ENCODE measurements at regions not wholly inside any gene's neighbourhood (a gene's known extent, or its start where the extent isn't known, plus 50 kb on each side); places are given as distances from the start of the nearest gene placed in this dataset.

GRCh38 chr6:140043357-140043756 lies 668.9 kb upstream of the CITED2 start:
- H2AFZ ChIP-seq (ENCODE audit: low read length): no peak overlapping the region
- H3K9ac ChIP-seq (ENCODE audit: low read length): no peak overlapping the region
- no peaks in the 10 kb centered on the region for H3K36me3 ChIP-seq (ENCODE audit: insufficient read depth, low read length)
- no peaks in the 10 kb centered on the region for H3K9me2 ChIP-seq (replicated peaks; ENCODE audit: insufficient read depth, low read length)
- no peak overlapping the region for H3K4me3 ChIP-seq (ENCODE audit: low read length)
- H3K79me2 ChIP-seq (ENCODE audit: low read length): no peaks in the 10 kb centered on the region
- H3K9me3 ChIP-seq (ENCODE audit: low read length): no peaks in the 10 kb centered on the region
- DNase-seq: no peak
- no peak overlapping the region for H3K4me2 ChIP-seq (ENCODE audit: low read depth, low read length, poor library complexity, severe bottlenecking)
- H3K27ac ChIP-seq (ENCODE audit: low read length): no peak overlapping the region
- peaks cover 9% of the 10 kb centered on the region; the same call in 1 of the 2 replicates for H3K4me1 ChIP-seq (ENCODE audit: low read length)
- H3K27me3 ChIP-seq (ENCODE audit: low read length): no peaks in the 10 kb centered on the region
- H4K20me1 ChIP-seq (ENCODE audit: insufficient read depth, low read depth, low read length): no peaks in the 10 kb centered on the region

GRCh38 chr6:140041571-140042332 lies 667.3 kb upstream of the CITED2 start:
- H3K27me3 ChIP-seq (ENCODE audit: low read length): no peaks in the 10 kb centered on the region
- no peak overlapping the region for H3K9ac ChIP-seq (ENCODE audit: low read length)
- no peaks in the 10 kb centered on the region for H4K20me1 ChIP-seq (ENCODE audit: insufficient read depth, low read depth, low read length)

GRCh38 chr6:140041056-140041455 lies 666.6 kb upstream of the CITED2 start:
- H4K20me1 ChIP-seq (ENCODE audit: insufficient read depth, low read depth, low read length): no peaks in the 10 kb centered on the region
- H3K9ac ChIP-seq (ENCODE audit: low read length): no peak overlapping the region
- H3K4me1 ChIP-seq (ENCODE audit: low read length): peaks cover 9% of the 10 kb centered on the region; the same call in 1 of the 2 replicates
- no peak overlapping the region for H3K4me3 ChIP-seq (ENCODE audit: low read length)
- no peaks in the 10 kb centered on the region for H3K36me3 ChIP-seq (ENCODE audit: insufficient read depth, low read length)
- H2AFZ ChIP-seq (ENCODE audit: low read length): no peak overlapping the region
- H3K79me2 ChIP-seq (ENCODE audit: low read length): no peaks in the 10 kb centered on the region
- no peak for DNase-seq
- H3K4me2 ChIP-seq (ENCODE audit: low read depth, low read length, poor library complexity, severe bottlenecking): no peak overlapping the region
- H3K9me2 ChIP-seq (replicated peaks; ENCODE audit: insufficient read depth, low read length): no peaks in the 10 kb centered on the region
- H3K27me3 ChIP-seq (ENCODE audit: low read length): no peaks in the 10 kb centered on the region
- H3K27ac ChIP-seq (ENCODE audit: low read length): no peak overlapping the region
- no peaks in the 10 kb centered on the region for H3K9me3 ChIP-seq (ENCODE audit: low read length)

More at GRCh38 chr6:140041571-140042332, 667.3 kb upstream of the CITED2 start:
- DNase-seq: no peak
- Histone ChIP-seq H2AFZ (ENCODE audit: low read length) (no peak overlapping the region), H3K4me1 (ENCODE audit: low read length) (peaks cover 9% of the 10 kb centered on the region; the same call in 1 of the 2 replicates), H3K9me2 (replicated peaks; ENCODE audit: insufficient read depth, low read length) (no peaks in the 10 kb centered on the region), H3K27ac (ENCODE audit: low read length) (no peak overlapping the region), H3K4me3 (ENCODE audit: low read length) (no peak overlapping the region), H3K9me3 (ENCODE audit: low read length) (no peaks in the 10 kb centered on the region), H3K79me2 (ENCODE audit: low read length) (no peaks in the 10 kb centered on the region), H3K4me2 (ENCODE audit: low read depth, low read length, poor library complexity, severe bottlenecking) (no peak overlapping the region), H3K36me3 (ENCODE audit: insufficient read depth, low read length) (no peaks in the 10 kb centered on the region)

GRCh38 chr6:140040396-140040795 lies 665.9 kb upstream of the CITED2 start:
- H3K79me2 ChIP-seq (ENCODE audit: low read length): no peaks in the 10 kb centered on the region
- H3K27me3 ChIP-seq (ENCODE audit: low read length): no peaks in the 10 kb centered on the region
- no peaks in the 10 kb centered on the region for H3K36me3 ChIP-seq (ENCODE audit: insufficient read depth, low read length)
- no peaks in the 10 kb centered on the region for H3K9me3 ChIP-seq (ENCODE audit: low read length)
- H3K9me2 ChIP-seq (replicated peaks; ENCODE audit: insufficient read depth, low read length): no peaks in the 10 kb centered on the region
- no peak overlapping the region for H3K27ac ChIP-seq (ENCODE audit: low read length)
- no peak overlapping the region for H3K4me2 ChIP-seq (ENCODE audit: low read depth, low read length, poor library complexity, severe bottlenecking)
- H2AFZ ChIP-seq (ENCODE audit: low read length): no peak overlapping the region
- no peaks in the 10 kb centered on the region for H4K20me1 ChIP-seq (ENCODE audit: insufficient read depth, low read depth, low read length)
- no peak overlapping the region for H3K9ac ChIP-seq (ENCODE audit: low read length)
- no peak for DNase-seq
- no peak overlapping the region for H3K4me3 ChIP-seq (ENCODE audit: low read length)
- peaks cover 9% of the 10 kb centered on the region; the same call in 1 of the 2 replicates for H3K4me1 ChIP-seq (ENCODE audit: low read length)

- Histone ChIP-seq H3K9me3 (ENCODE audit: low read length) (no peaks in the 10 kb centered on the region), H3K4me3 (ENCODE audit: low read length) (no peak overlapping the region), H3K79me2 (ENCODE audit: low read length) (no peaks in the 10 kb centered on the region), H2AFZ (ENCODE audit: low read length) (no peak overlapping the region), H4K20me1 (ENCODE audit: insufficient read depth, low read depth, low read length) (no peaks in the 10 kb centered on the region), H3K9me2 (replicated peaks; ENCODE audit: insufficient read depth, low read length) (no peaks in the 10 kb centered on the region), H3K27me3 (ENCODE audit: low read length) (no peaks in the 10 kb centered on the region), H3K36me3 (ENCODE audit: insufficient read depth, low read length) (no peaks in the 10 kb centered on the region), H3K9ac (ENCODE audit: low read length) (no peak overlapping the region), H3K27ac (ENCODE audit: low read length) (no peak overlapping the region), H3K4me1 (ENCODE audit: low read length) (peaks cover 9% of the 10 kb centered on the region; the same call in 1 of the 2 replicates), H3K4me2 (ENCODE audit: low read depth, low read length, poor library complexity, severe bottlenecking) (no peak overlapping the region)
- no peak for DNase-seq
Measured at GRCh38 chr6:140039364-140039763, 664.9 kb upstream of the CITED2 start.

GRCh38 chr6:140036196-140036595 lies 661.7 kb upstream of the CITED2 start:
- H3K79me2 ChIP-seq (ENCODE audit: low read length): no peaks in the 10 kb centered on the region
- H2AFZ ChIP-seq (ENCODE audit: low read length): no peak overlapping the region

GRCh38 chr6:140032189-140032588 lies 657.7 kb upstream of the CITED2 start:
- DNase-seq: no peak
- Histone ChIP-seq H3K9ac (ENCODE audit: low read length) (no peak overlapping the region), H4K20me1 (ENCODE audit: insufficient read depth, low read depth, low read length) (no peaks in the 10 kb centered on the region), H3K9me3 (ENCODE audit: low read length) (no peaks in the 10 kb centered on the region), H3K4me2 (ENCODE audit: low read depth, low read length, poor library complexity, severe bottlenecking) (no peak overlapping the region), H3K27ac (ENCODE audit: low read length) (no peak overlapping the region), H3K36me3 (ENCODE audit: insufficient read depth, low read length) (no peaks in the 10 kb centered on the region), H3K4me3 (ENCODE audit: low read length) (no peak overlapping the region), H3K79me2 (ENCODE audit: low read length) (no peaks in the 10 kb centered on the region), H3K27me3 (ENCODE audit: low read length) (no peaks in the 10 kb centered on the region), H2AFZ (ENCODE audit: low read length) (no peak overlapping the region), H3K9me2 (replicated peaks; ENCODE audit: insufficient read depth, low read length) (no peaks in the 10 kb centered on the region), H3K4me1 (ENCODE audit: low read length) (no peaks in the 10 kb centered on the region)

More at GRCh38 chr6:140036196-140036595, 661.7 kb upstream of the CITED2 start:
- H3K4me1 ChIP-seq (ENCODE audit: low read length): no peaks in the 10 kb centered on the region
- no peaks in the 10 kb centered on the region for H4K20me1 ChIP-seq (ENCODE audit: insufficient read depth, low read depth, low read length)
- no peak overlapping the region for H3K9ac ChIP-seq (ENCODE audit: low read length)
- DNase-seq: no peak
- no peaks in the 10 kb centered on the region for H3K9me2 ChIP-seq (replicated peaks; ENCODE audit: insufficient read depth, low read length)
- H3K27ac ChIP-seq (ENCODE audit: low read length): no peak overlapping the region
- H3K36me3 ChIP-seq (ENCODE audit: insufficient read depth, low read length): no peaks in the 10 kb centered on the region
- no peak overlapping the region for H3K4me3 ChIP-seq (ENCODE audit: low read length)
- no peaks in the 10 kb centered on the region for H3K9me3 ChIP-seq (ENCODE audit: low read length)
- no peaks in the 10 kb centered on the region for H3K27me3 ChIP-seq (ENCODE audit: low read length)
- no peak overlapping the region for H3K4me2 ChIP-seq (ENCODE audit: low read depth, low read length, poor library complexity, severe bottlenecking)

- Histone ChIP-seq H3K79me2 (ENCODE audit: low read length) (no peaks in the 10 kb centered on the region), H2AFZ (ENCODE audit: low read length) (no peak overlapping the region), H4K20me1 (ENCODE audit: insufficient read depth, low read depth, low read length) (no peaks in the 10 kb centered on the region), H3K27ac (ENCODE audit: low read length) (no peak overlapping the region), H3K27me3 (ENCODE audit: low read length) (no peaks in the 10 kb centered on the region), H3K4me3 (ENCODE audit: low read length) (no peak overlapping the region), H3K9me2 (replicated peaks; ENCODE audit: insufficient read depth, low read length) (no peaks in the 10 kb centered on the region), H3K9ac (ENCODE audit: low read length) (no peak overlapping the region), H3K4me2 (ENCODE audit: low read depth, low read length, poor library complexity, severe bottlenecking) (no peak overlapping the region), H3K4me1 (ENCODE audit: low read length) (no peaks in the 10 kb centered on the region), H3K36me3 (ENCODE audit: insufficient read depth, low read length) (no peaks in the 10 kb centered on the region), H3K9me3 (ENCODE audit: low read length) (no peaks in the 10 kb centered on the region)
- DNase-seq: no peak
Measured at GRCh38 chr6:140029551-140029950, 655.1 kb upstream of the CITED2 start.

Measured in Karpas-422 (cell line).